GM19025 (cell line): ENCODE measurements at regions not wholly inside any gene's neighbourhood (a gene's known extent, or its start where the extent isn't known, plus 50 kb on each side); places are given as distances from the start of the nearest gene placed in this dataset.

ENCODE experiments used
- ATAC-seq: cut with Tn5 transposase; IDR thresholded peaks from one replicate; pipeline ENCODE4 v1.9.1; 2021; ENCODE audit warnings: mild to moderate bottlenecking, low read depth, moderate library complexity; ENCODE audit not compliant: unreplicated experiment

- ATAC-seq, result peak; percentile 6
Observed at GRCh38 chr11:95296165-95296564, 65.2 kb upstream of the SESN3 start.

GRCh38 chr11:95295382-95296149 is 64.6 kb upstream of the SESN3 start:
- no peak for ATAC-seq

- ATAC-seq, result no peak
Observed at GRCh38 chr11:95294701-95295100, 63.7 kb upstream of the SESN3 start.

GRCh38 chr11:95293116-95293515 is 62.1 kb upstream of the SESN3 start:
- no peak for ATAC-seq

GRCh38 chr11:95291946-95292345 is 60.9 kb upstream of the SESN3 start:
- no peak for ATAC-seq

GRCh38 chr11:95289378-95290101 is 58.5 kb upstream of the SESN3 start:
- no peak for ATAC-seq

GRCh38 chr11:95284057-95285052 is 53.4 kb upstream of the SESN3 start:
- ATAC-seq, result no peak

GRCh38 chr11:95283650-95284049 is 52.6 kb upstream of the SESN3 start:
- ATAC-seq, result no peak

GRCh38 chr11:95283146-95283545 is 52.1 kb upstream of the SESN3 start:
- no peak for ATAC-seq

- no peak for ATAC-seq
Observed at GRCh38 chr11:95282291-95282751, 51.3 kb upstream of the SESN3 start.
